ENCODE measurements at regions not wholly inside any gene's neighbourhood (a gene's known extent, or its start where the extent isn't known, plus 50 kb on each side); places are given as distances from the start of the nearest gene placed in this dataset.

- no peak for TF ChIP-seq GATA2 (IDR thresholded peaks at IDR 0.05; ENCODE audit: low read depth, low read length)
- no peak for TF ChIP-seq GATA3 (IDR thresholded peaks at IDR 0.05; ENCODE audit: low read depth, low read length)
Observed at GRCh38 chr6:80449726-80450125, 343.3 kb downstream of the BCKDHB start.

GRCh38 chr6:80446454-80447045 is 340.1 kb downstream of the BCKDHB start:
- TF ChIP-seq GATA3 (IDR thresholded peaks at IDR 0.05; ENCODE audit: low read depth, low read length) = no peak
- no peak for TF ChIP-seq GATA2 (IDR thresholded peaks at IDR 0.05; ENCODE audit: low read depth, low read length)

DNA sequence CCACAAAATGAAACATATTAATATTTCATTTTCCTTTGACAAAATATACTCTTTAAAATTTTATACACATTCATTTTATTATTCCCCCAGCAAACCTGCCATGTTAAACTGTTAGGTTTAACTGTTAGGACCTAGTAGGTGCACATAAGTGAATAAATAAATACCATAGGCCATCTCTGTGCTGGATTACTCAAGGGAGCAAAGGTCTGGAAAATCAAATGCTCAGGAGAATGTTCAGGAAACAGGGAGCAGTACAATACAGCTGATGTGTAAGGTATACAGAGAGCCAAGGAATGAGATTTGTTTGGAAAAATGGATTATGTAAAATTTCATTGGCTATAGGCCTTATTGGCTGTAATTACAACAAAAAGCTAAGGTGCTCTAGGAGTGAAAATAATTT is 339.3 kb downstream of the BCKDHB start:
- TF ChIP-seq GATA2 (IDR thresholded peaks at IDR 0.05; ENCODE audit: low read depth, low read length) = no peak
- TF ChIP-seq GATA3 (IDR thresholded peaks at IDR 0.05; ENCODE audit: low read depth, low read length) = no peak

- TF ChIP-seq GATA2 (IDR thresholded peaks at IDR 0.05; ENCODE audit: low read depth, low read length) (no peak), GATA3 (IDR thresholded peaks at IDR 0.05; ENCODE audit: low read depth, low read length) (no peak)
Observed at GRCh38 chr6:80442366-80442765, 335.9 kb downstream of the BCKDHB start.

DNA sequence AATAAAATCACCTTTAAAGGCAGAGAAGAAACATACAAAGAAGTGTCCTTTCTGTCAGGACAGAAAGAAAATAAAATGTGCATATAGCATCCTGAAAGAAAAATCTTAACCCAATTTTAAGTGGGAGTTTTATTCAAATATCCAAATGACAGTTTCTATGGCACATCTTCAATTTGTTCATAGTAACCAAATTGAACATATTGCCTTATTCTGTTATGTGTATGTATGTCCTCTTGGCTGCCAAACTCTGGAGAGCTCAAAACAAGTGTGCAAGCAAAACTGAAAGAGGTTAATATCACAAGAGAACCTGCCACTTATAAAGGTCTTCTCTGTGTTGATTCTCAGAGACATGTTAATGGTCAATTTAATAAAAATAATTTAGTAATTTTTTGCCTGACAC is 334.7 kb downstream of the BCKDHB start:
- TF ChIP-seq GATA3 (IDR thresholded peaks at IDR 0.05; ENCODE audit: low read depth, low read length) (no peak), GATA2 (IDR thresholded peaks at IDR 0.05; ENCODE audit: low read depth, low read length) (no peak)

GRCh38 chr6:80440496-80441115 is 334.1 kb downstream of the BCKDHB start:
- TF ChIP-seq GATA3 (IDR thresholded peaks at IDR 0.05; ENCODE audit: low read depth, low read length) (no peak), GATA2 (IDR thresholded peaks at IDR 0.05; ENCODE audit: low read depth, low read length) (no peak)

GRCh38 chr6:80439721-80440470 is 333.4 kb downstream of the BCKDHB start:
- TF ChIP-seq GATA3 (IDR thresholded peaks at IDR 0.05; ENCODE audit: low read depth, low read length) (no peak), GATA2 (IDR thresholded peaks at IDR 0.05; ENCODE audit: low read depth, low read length) (no peak)

GRCh38 chr6:80438772-80439171 is 332.3 kb downstream of the BCKDHB start:
- TF ChIP-seq GATA2 (IDR thresholded peaks at IDR 0.05; ENCODE audit: low read depth, low read length) = no peak
- TF ChIP-seq GATA3 (IDR thresholded peaks at IDR 0.05; ENCODE audit: low read depth, low read length) = no peak

DNA sequence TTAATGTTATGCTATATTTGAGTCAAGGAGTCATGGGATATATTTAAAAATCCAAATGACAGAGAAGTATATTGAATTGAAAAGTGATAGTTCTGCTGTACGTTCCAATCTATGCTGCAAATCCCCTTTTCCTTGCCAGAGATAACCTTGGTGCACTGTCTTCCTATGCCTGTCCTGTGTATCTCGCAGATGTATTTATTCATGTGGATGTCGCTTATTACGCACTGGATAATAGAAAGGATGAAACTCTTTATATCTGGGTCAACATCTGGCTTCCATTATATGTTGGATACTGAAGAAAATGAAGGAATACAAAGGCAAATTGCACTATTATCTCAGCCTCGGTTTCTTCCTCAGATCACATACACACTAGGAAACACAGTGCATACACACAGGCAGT is 331.3 kb downstream of the BCKDHB start:
- TF ChIP-seq GATA2 (IDR thresholded peaks at IDR 0.05; ENCODE audit: low read depth, low read length) (no peak), GATA3 (IDR thresholded peaks at IDR 0.05; ENCODE audit: low read depth, low read length) (no peak)

GRCh38 chr6:80437221-80437620 is 330.8 kb downstream of the BCKDHB start:
- TF ChIP-seq GATA2 (IDR thresholded peaks at IDR 0.05; ENCODE audit: low read depth, low read length) (no peak), GATA3 (IDR thresholded peaks at IDR 0.05; ENCODE audit: low read depth, low read length) (no peak)

- TF ChIP-seq GATA3 (IDR thresholded peaks at IDR 0.05; ENCODE audit: low read depth, low read length) (no peak), GATA2 (IDR thresholded peaks at IDR 0.05; ENCODE audit: low read depth, low read length) (no peak)
Observed at GRCh38 chr6:80436663-80437062, 330.2 kb downstream of the BCKDHB start.

DNA sequence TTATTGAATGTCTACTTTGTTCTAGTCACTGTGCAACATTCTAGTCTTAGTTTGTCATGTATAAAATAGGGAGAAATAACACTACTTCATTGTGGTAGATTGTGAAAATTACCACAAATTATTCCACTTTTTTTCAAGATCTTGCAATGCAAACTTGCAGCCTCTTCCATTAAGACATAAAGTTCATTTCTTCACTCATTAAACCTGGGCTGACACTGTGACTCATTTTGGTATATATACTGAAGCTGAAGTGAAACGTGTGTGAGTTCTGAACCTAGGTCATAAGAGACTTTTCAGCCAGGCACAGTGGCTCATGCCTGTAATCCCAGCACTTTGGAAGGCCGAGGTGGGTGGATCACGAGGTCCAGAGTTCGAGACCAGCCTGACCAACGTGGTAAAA is 329.0 kb downstream of the BCKDHB start:
- TF ChIP-seq GATA2 (IDR thresholded peaks at IDR 0.05; ENCODE audit: low read depth, low read length) = no peak
- TF ChIP-seq GATA3 (IDR thresholded peaks at IDR 0.05; ENCODE audit: low read depth, low read length) = no peak

- TF ChIP-seq GATA3 (IDR thresholded peaks at IDR 0.05; ENCODE audit: low read depth, low read length) = no peak
- no peak for TF ChIP-seq GATA2 (IDR thresholded peaks at IDR 0.05; ENCODE audit: low read depth, low read length)
Observed at GRCh38 chr6:80434691-80435350, 328.4 kb downstream of the BCKDHB start.

- TF ChIP-seq GATA2 (IDR thresholded peaks at IDR 0.05; ENCODE audit: low read depth, low read length) (no peak), GATA3 (IDR thresholded peaks at IDR 0.05; ENCODE audit: low read depth, low read length) (no peak)
Observed at GRCh38 chr6:80433673-80434025, 327.2 kb downstream of the BCKDHB start.
